GM21447 (cell line): ENCODE measurements at regions not wholly inside any gene's neighbourhood (a gene's known extent, or its start where the extent isn't known, plus 50 kb on each side); places are given as distances from the start of the nearest gene placed in this dataset.

ENCODE experiments used
- ATAC-seq: cut with Tn5 transposase; IDR thresholded peaks from one replicate; pipeline ENCODE4 v1.9.1; 2021; ENCODE audit not compliant: unreplicated experiment

GRCh38 chr21:15508554-15508953 lies 221.2 kb upstream of the USP25 start:
- no peak for ATAC-seq

GRCh38 chr21:15514073-15514946 lies 215.5 kb upstream of the USP25 start:
- peak; percentile 99 for ATAC-seq

DNA sequence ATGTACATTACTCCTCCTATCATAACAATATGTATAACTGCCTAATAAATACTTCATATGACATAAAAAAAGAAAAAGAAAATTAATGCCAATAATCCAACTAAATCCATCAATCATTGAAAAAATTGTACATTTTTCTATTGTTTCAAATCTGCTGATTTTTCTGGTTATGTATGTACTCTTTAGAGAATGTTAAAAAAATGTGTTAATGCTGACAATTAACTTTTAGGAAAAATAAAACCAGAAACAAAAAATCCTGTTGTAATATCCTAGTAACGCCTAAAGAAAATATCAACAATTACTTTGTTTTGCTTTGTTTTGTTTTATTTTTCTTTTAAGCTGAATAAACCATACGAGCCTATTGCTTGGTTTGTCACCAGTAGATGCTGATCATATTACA lies 213.9 kb upstream of the USP25 start:
- ATAC-seq = no peak

- no peak for ATAC-seq
Observed at GRCh38 chr21:15517394-15517793, 212.4 kb upstream of the USP25 start.

GRCh38 chr21:15520811-15521643 lies 208.8 kb upstream of the USP25 start:
- no peak for ATAC-seq

GRCh38 chr21:15521644-15522001 lies 208.2 kb upstream of the USP25 start:
- ATAC-seq = no peak

- ATAC-seq = no peak
Observed at GRCh38 chr21:15522148-15522547, 207.6 kb upstream of the USP25 start.

- no peak for ATAC-seq
Observed at GRCh38 chr21:15524855-15525254, 204.9 kb upstream of the USP25 start.

DNA sequence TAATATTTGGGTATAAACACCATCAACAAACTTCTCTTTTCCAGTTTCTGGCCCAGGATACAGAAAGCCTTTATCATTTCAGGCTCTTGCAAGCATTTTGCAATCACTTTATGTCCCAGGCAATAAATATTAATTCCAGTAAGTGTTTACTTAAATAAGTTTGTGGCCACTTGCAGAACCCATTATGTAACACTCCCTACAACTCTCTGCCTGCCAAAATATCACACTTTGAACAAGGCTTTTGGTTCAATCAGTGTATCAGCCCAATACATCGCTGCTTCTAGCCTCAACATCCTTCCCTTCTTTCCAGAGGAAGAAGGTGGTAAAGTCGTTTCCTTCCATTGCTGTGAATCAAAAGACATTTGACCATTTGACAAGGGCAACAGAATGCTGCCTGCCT lies 203.0 kb upstream of the USP25 start:
- ATAC-seq = no peak

DNA sequence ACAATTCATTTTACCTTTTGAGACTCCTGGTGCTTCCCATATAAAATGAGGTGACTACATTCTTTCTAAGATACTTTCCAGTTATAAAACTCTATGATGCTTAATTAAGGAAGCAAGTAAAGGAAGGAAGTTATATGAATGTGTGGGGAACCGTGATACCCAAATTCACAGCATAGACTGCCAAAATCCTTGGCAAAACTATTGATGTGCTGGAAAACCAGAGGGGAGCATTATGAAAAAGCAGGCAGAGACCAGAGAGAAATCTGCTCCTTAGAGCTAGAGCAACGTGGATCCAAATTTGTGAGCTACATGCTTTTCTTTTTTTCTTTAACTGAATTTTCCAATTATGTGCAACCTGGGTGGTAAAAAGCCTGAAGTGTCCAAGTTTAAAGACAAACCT lies 201.4 kb upstream of the USP25 start:
- ATAC-seq = no peak

DNA sequence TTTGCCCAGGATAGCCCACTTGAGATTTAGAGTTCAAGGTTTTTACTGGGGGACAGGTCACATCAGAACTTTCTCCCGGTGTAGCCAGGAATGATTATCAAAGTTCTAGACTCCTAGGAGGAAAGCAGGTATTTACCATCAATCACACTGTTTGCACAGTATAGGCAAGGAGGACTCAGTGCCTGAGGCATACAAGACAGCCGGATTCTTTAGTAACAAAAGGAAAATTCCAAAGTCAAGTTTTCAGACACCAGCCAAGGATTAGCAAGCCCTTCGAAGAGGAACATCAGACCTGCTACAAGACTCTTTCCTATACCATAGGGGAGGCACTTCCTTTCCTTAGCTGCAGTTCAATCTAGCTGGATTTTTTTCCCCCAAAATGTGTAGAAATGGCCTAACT lies 197.8 kb upstream of the USP25 start:
- ATAC-seq = no peak

- no peak for ATAC-seq
Observed at GRCh38 chr21:15533618-15534017, 196.2 kb upstream of the USP25 start.

GRCh38 chr21:15534450-15534886 lies 195.3 kb upstream of the USP25 start:
- no peak for ATAC-seq

- no peak for ATAC-seq
Observed at GRCh38 chr21:15539376-15539775, 190.4 kb upstream of the USP25 start.

- no peak for ATAC-seq
Observed at GRCh38 chr21:15543473-15543872, 186.3 kb upstream of the USP25 start.

DNA sequence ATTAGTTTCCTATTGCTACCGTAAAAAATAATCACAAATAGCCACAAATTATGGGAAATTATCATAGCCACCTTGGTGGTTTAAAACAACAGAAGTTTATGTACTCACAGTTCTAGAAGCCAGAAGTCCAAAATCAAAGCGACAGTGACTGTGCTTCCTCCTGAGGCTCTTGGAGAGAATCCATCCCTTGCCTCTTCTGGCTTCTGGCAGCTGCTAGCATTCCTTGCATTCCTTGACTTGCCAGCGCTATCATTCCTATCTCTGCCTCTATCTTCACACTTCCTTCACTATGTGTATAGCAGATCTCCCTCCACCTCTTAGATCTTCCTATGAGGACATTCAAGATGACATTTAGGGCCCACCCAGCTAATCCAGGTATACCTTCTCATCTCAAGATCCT lies 180.1 kb upstream of the USP25 start:
- no peak for ATAC-seq

DNA sequence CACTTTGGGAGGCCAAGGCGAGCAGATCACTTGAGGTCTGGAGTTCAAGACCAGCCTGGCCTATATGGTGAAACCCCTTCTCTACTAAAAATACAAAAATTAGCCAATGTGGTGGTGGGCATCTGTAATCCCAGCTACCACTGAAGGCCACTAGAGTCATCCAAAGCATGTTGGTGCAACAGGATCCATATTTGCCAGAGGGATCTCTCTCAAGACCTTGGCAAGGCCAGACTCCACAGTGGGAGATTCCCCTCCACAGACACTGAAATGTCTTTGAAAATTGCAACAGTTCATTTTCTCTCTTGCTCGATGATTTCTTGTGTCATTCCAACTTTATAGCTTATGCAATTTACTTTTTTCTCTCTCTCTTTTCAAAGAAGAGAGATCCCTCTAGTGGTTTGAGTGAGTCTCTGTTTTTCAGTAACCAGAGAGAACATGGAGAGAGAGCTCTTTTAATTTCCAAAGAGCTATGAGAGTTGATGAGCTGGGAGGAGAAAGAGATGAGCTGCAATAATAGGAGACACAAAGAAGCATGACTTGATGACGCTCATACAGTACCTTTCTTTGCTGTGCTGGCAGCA lies 176.8 kb upstream of the USP25 start:
- no peak for ATAC-seq

GRCh38 chr21:15557925-15558324 lies 171.9 kb upstream of the USP25 start:
- ATAC-seq = no peak

DNA sequence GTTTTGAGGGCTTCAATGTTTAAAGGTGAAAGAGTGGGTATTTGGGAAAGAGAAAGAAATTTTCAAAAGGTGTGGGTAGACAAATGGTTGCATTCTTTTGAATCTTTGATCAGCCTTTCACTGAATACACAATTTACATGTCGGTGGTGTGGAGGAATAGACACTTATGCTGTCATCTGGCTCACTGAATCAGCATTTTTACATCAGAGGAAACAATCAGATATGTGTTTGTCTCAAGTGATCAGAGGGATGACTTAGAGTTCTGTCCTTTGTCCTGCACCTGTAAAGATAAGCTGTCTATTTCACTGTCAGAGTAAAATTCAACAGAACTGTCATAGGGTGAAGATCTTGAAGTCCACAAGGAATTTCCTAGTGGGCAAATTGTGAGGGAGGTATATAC lies 170.9 kb upstream of the USP25 start:
- ATAC-seq = no peak

DNA sequence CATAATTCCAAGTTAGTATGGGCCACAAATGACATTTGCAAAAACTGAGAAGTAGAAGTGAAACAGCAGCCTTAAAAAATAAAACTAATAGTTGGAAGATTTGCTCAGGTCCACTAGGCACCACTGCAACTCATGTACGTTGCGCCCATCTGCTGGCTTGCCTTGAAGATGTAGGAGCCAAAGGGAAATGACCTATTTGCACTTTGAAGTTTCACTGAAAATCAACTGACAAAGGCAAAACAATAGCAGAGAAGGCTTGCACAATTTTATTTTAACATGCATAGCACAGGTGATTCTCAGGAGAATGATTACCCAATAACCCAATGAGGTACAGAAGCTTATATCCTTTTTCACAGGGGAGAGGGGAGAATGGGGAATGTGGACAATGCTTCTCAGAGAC lies 170.1 kb upstream of the USP25 start:
- no peak for ATAC-seq

- no peak for ATAC-seq
Observed at GRCh38 chr21:15560383-15561056, 169.3 kb upstream of the USP25 start.
